ENCODE measurements at regions not wholly inside any gene's neighbourhood (a gene's known extent, or its start where the extent isn't known, plus 50 kb on each side); places are given as distances from the start of the nearest gene placed in this dataset.

DNA sequence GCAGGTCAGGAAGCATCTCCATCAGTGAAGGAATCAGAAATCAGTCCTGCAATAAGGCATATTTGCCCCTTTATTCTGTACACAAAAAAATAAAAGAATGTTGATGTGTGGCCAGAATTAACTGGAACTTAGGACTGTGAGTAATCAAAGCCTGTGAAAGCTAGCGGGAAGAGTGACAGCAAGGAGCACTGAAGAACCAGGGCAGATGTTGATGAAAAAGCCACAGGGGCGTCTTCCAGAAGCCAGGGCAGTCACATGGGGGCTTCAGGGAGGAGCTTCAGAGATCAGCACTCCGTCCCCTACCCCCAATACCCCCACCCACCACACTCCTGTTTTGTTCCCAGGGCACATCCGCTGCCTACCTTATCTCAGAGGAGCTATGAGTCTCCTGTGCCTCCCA, 502.8 kb downstream of the AJAP1 start:
- no peaks in the 10 kb centered on the region for H3K36me3 ChIP-seq
- H3K9me3 ChIP-seq: no peaks in the 10 kb centered on the region
- no peak for DNase-seq
- intact Hi-C loops (cut with DNase I): no loop called here
- ATAC-seq: no peak
- no peak overlapping the region for H3K4me3 ChIP-seq
- 41% methylated on average over 4 of the region's 4 CpGs for WGBS (ENCODE audit: insufficient coverage, low coverage, low lambda C conversion rate, missing lambda C conversion rate)
- no peaks in the 10 kb centered on the region for H3K4me1 ChIP-seq
- no peak overlapping the region for H3K27ac ChIP-seq
- no peaks in the 10 kb centered on the region for H3K27me3 ChIP-seq
- TF ChIP-seq, protein P1, sequence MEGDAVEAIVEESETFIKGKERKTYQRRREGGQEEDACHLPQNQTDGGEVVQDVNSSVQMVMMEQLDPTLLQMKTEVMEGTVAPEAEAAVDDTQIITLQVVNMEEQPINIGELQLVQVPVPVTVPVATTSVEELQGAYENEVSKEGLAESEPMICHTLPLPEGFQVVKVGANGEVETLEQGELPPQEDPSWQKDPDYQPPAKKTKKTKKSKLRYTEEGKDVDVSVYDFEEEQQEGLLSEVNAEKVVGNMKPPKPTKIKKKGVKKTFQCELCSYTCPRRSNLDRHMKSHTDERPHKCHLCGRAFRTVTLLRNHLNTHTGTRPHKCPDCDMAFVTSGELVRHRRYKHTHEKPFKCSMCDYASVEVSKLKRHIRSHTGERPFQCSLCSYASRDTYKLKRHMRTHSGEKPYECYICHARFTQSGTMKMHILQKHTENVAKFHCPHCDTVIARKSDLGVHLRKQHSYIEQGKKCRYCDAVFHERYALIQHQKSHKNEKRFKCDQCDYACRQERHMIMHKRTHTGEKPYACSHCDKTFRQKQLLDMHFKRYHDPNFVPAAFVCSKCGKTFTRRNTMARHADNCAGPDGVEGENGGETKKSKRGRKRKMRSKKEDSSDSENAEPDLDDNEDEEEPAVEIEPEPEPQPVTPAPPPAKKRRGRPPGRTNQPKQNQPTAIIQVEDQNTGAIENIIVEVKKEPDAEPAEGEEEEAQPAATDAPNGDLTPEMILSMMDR (IDR thresholded peaks at IDR 0.05): no peak
- TF ChIP-seq POLR2A (IDR thresholded peaks at IDR 0.05): no peak

DNA sequence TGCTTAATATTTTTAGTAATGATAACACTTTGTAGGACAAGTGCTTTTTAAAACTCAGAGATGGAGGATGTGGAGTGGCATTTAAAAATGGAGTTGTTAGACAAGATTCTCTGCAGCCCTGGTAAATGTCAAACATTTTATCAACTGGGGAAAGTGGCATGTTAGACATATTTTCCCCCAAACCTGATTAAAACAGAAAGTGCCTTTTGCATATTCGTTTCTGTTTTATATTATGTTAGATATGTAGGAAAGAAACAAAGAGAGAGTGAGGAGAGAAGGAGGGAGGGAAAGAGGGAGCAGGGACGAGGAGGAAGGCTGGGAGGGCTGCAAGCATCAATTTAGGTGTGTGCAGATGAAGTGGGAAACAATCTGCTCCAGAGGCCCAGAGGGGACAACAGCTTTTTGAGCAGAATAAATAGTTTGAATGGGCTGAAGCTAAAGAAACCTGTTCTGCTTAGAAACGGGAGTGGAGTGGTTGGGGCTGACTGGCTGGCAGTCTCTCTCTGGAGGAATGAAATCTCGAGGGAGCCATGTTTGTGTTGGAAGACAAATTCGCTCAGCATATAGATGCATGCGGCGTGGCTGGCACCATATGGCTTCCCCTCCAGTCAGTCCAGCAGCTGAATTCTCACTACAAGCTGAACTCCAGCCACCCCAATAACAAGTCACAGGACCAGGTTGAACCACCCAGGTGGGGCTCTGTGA, 502.2 kb downstream of the AJAP1 start:
- intact Hi-C loops (cut with DNase I): no loop called here
- no peak for DNase-seq
- H3K4me3 ChIP-seq: no peak overlapping the region
- H3K9me3 ChIP-seq: no peaks in the 10 kb centered on the region
- no peak overlapping the region for H3K27ac ChIP-seq
- TF ChIP-seq, protein P1 (IDR thresholded peaks at IDR 0.05): no peak
- no peak for TF ChIP-seq POLR2A (IDR thresholded peaks at IDR 0.05)
- H3K27me3 ChIP-seq: no peaks in the 10 kb centered on the region
- H3K36me3 ChIP-seq: no peaks in the 10 kb centered on the region
- no peak for ATAC-seq
- H3K4me1 ChIP-seq: no peaks in the 10 kb centered on the region
- 8% methylated on average over 4 of the region's 7 CpGs for WGBS (ENCODE audit: insufficient coverage, low coverage, low lambda C conversion rate, missing lambda C conversion rate)

DNA sequence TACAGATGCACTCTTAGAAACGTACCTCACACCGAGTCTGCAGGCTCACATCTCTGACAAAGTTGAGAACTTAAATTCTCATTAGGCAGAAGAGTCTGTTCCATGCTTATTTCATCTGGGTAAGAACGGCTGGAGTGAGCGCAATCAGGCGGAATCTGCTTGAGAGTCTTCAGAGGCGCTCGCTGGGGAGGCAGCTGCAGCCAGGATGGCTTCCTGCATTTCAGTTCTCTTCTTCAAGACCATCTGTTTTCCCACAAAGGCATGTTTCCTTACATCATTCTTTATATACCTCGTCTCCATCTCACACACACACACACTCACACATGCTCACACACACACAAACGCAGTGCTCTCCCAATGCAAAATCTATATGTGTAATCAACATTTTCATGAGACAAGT, 497.1 kb downstream of the AJAP1 start:
- H3K9me3 ChIP-seq: no peaks in the 10 kb centered on the region
- H3K27me3 ChIP-seq: no peaks in the 10 kb centered on the region
- H3K36me3 ChIP-seq: no peaks in the 10 kb centered on the region
- H3K4me1 ChIP-seq: no peaks in the 10 kb centered on the region
- no peak overlapping the region for H3K4me3 ChIP-seq
- no peak overlapping the region for H3K27ac ChIP-seq
- TF ChIP-seq, protein P1 (IDR thresholded peaks at IDR 0.05): no peak
- TF ChIP-seq POLR2A (IDR thresholded peaks at IDR 0.05): no peak
- intact Hi-C loops (cut with DNase I): no loop called here
- WGBS (ENCODE audit: insufficient coverage, low coverage, low lambda C conversion rate, missing lambda C conversion rate): 54% methylated on average over 5 of the region's 9 CpGs
- DNase-seq (no peak), ATAC-seq (no peak)

DNA sequence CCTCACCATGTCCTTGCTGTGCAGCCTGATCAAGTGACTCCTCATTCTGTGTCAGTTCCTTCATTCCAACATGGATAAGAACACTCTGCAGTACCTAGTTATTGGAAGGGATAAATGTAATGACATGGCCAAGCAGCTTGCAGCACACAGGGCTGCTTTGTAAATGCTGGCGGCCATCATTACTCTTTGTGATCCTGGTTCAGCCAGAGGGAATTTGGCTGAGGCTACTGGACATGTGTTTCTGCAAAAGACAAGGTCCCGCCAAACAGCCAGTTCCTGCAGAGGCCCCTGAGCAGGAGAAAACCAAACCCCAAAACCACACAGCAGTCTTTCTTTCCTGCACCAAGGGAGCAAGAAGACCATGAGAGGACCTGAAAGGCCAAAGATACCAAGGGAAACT, 495.8 kb downstream of the AJAP1 start:
- DNase-seq (no peak), ATAC-seq (no peak)
- H3K27ac ChIP-seq: no peak overlapping the region
- H3K27me3 ChIP-seq: no peaks in the 10 kb centered on the region
- no peak for TF ChIP-seq POLR2A (IDR thresholded peaks at IDR 0.05)
- TF ChIP-seq, protein P1 (IDR thresholded peaks at IDR 0.05): no peak
- H3K9me3 ChIP-seq: no peaks in the 10 kb centered on the region
- H3K4me1 ChIP-seq: no peaks in the 10 kb centered on the region
- H3K36me3 ChIP-seq: no peaks in the 10 kb centered on the region
- 76% methylated on average over 2 of the region's 2 CpGs for WGBS (ENCODE audit: insufficient coverage, low coverage, low lambda C conversion rate, missing lambda C conversion rate)
- no peak overlapping the region for H3K4me3 ChIP-seq
- intact Hi-C loops (cut with DNase I): no loop called here

Data from right lobe of liver (tissue), 6 donors.